Transverse colon (tissue), 4 donors: ENCODE measurements at regions not wholly inside any gene's neighbourhood (a gene's known extent, or its start where the extent isn't known, plus 50 kb on each side); places are given as distances from the start of the nearest gene placed in this dataset.

Experiments
- DNase-seq: peaks from one replicate; pipeline ENCODE4 v3.0.0-alpha.2; 2019
- H3K27ac ChIP-seq, 4 donors: fragments of 200-600 bp; sonication (generic); 2 replicates each; pipeline ENCODE4 v1.5.1; 2016 to 2018; ENCODE audit warnings: inconsistent platforms in 4 of 4
- H3K27me3 ChIP-seq: fragments of 200-600 bp; sonication (generic); 2 replicates; pipeline ENCODE4 v1.5.1; 2017; ENCODE audit warnings: inconsistent platforms
- H3K36me3 ChIP-seq, 4 donors: fragments of 200-600 bp; sonication (generic); 2 replicates each; pipeline ENCODE4 v1.5.1; 2017 to 2019; ENCODE audit warnings: inconsistent platforms in 4 of 4
- H3K4me1 ChIP-seq, 4 donors: fragments of 200-600 bp; sonication (generic); 2 replicates each; pipeline ENCODE4 v1.5.1; 2017 to 2020; ENCODE audit warnings: inconsistent platforms in 4 of 4
- H3K4me3 ChIP-seq, 4 donors: fragments of 200-600 bp; sonication (generic); 1 replicate in 1 of 4; 2 replicates in 3 of 4; pipeline versions ENCODE4 v1.5.1 to v1.6.1; 2017 to 2019; ENCODE audit warnings: inconsistent platforms in 4 of 4
- H3K9me3 ChIP-seq, 2 donors: fragments of 200-600 bp; sonication (generic); 2 replicates each; pipeline ENCODE4 v1.5.1; 2017 to 2019; ENCODE audit warnings: inconsistent platforms in 2 of 2
- EP300 ChIP-seq: sonication (generic); formaldehyde crosslinking; IDR thresholded peaks from one replicate; pipeline ENCODE4 v1.6.1; 2017; ENCODE audit warnings: antibody characterized with exemption, low read depth
- POLR2A ChIP-seq: fragments of 450-650 bp; IDR thresholded peaks from one replicate; pipeline ENCODE4 v1.6.1; 2016; ENCODE audit warnings: antibody characterized with exemption, mild to moderate bottlenecking, moderate library complexity
- POLR2AphosphoS5 ChIP-seq, 3 donors: sonication (generic); formaldehyde crosslinking; IDR thresholded peaks; one replicate each; pipeline ENCODE4 v1.6.1; 2016; ENCODE audit warnings: antibody characterized with exemption in 3 of 3
- WGBS, 2 donors: methylation state at CpG; one replicate each; pipeline ENCODE4 v1.1.5; 2018; ENCODE audit warnings: low coverage in 1 of 2; 5-methylcytosine and 5-hydroxymethylcytosine counted together
- in situ Hi-C, 4 donors: fragments of 200-750 bp; cut with MboI; loops; one replicate each; pipeline versions ENCODE4 v1.15.0 to v1.15.1; 2017; ENCODE audit warnings: low sequenced_read_pairs in 3 of 4, low pct_ligation_motif_present in 1 of 4, low pct_unique_long_range_greater_than_20kb in 1 of 4
- intact Hi-C: fragments of 100-400 bp; cut with DNase I; formaldehyde crosslinking; loops from one replicate; pipeline ENCODE4 v1.15.1; 2023; ENCODE audit warnings: low total_unique reads
- TF ChIP-seq, protein P1 (sequence below), 5 experiments: fragments of 200-600 bp in 3 of 5; fragments of 450-650 bp in 2 of 5; sonication (generic) in 3 of 5; IDR thresholded peaks; 1 replicate in 2 of 5; 2 replicates in 3 of 5; pipeline ENCODE4 v1.5.1; 2016 to 2017; ENCODE audit warnings: antibody characterized with exemption in 5 of 5, inconsistent platforms in 3 of 5, mild to moderate bottlenecking in 2 of 5, moderate library complexity in 1 of 5

DNA sequence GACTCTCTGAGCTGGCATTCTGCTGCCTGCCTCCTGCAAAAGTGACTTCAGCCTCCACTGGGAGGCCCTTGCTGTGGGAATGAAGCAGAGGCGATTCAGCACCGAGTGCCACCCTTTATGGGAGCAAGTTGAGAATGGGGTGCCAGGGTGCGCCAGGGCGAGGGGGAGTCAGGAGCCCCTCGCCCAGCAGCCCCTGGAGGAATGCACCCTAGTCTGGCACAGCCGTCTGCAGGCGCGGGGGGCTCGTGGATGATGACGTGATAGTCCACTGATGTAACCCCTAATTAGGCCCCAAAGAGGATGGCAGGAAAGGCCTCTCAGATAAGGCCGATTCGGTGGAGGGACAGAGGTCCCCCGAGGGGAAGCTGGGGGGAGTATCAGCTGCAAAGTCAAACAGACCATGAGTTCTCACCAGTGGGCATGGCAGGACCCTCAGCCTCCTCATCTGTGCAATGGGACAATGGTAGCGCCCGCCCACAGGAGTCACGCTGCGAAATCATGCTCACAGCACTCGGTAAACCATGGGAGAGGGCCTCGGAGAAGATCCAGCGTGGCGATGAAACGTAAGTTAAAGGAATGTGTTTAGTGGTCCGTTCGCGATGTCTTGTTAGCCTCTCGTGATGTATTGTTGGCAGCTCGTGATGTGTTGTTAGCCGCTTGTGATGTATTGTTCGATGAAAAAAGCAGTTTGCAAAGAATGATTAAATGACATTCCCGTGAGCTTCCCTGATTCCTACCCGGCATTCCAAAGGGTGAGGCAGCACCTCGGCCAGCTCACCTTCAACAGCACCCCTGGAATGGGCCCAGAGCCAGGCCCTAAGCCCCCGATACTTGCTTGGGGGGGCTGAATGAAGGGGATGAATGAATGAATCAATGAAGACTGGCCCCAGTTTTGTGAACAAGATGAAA lies 49.7 kb upstream of the NOTCH1 start:
- Histone ChIP-seq H3K9me3 (no peaks in the 10 kb centered on the region), H3K27me3 (no peaks in the 10 kb centered on the region), H3K36me3 (no peaks in the 10 kb centered on the region), H3K4me1 (peaks cover 3 to 23% (median 18%) of the 10 kb centered on the region in 4 donors), H3K4me3 (no peak overlapping the region), H3K27ac (no peak overlapping the region)
- no peak for DNase-seq
- intact Hi-C loops = no loop called here
- WGBS, 2 donors = 67 to 93% methylated on average over 6 to 33 of the region's 33 CpGs
- TF ChIP-seq EP300 (no peak), POLR2AphosphoS5 (IDR thresholded peaks at IDR 0.05) (no peak), POLR2A (no peak)
- TF ChIP-seq, protein P1, sequence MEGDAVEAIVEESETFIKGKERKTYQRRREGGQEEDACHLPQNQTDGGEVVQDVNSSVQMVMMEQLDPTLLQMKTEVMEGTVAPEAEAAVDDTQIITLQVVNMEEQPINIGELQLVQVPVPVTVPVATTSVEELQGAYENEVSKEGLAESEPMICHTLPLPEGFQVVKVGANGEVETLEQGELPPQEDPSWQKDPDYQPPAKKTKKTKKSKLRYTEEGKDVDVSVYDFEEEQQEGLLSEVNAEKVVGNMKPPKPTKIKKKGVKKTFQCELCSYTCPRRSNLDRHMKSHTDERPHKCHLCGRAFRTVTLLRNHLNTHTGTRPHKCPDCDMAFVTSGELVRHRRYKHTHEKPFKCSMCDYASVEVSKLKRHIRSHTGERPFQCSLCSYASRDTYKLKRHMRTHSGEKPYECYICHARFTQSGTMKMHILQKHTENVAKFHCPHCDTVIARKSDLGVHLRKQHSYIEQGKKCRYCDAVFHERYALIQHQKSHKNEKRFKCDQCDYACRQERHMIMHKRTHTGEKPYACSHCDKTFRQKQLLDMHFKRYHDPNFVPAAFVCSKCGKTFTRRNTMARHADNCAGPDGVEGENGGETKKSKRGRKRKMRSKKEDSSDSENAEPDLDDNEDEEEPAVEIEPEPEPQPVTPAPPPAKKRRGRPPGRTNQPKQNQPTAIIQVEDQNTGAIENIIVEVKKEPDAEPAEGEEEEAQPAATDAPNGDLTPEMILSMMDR (IDR thresholded peaks at IDR 0.05) = no peak
- in situ Hi-C loops = no loop called here
